ENCODE measurements at regions not wholly inside any gene's neighbourhood (a gene's known extent, or its start where the extent isn't known, plus 50 kb on each side); places are given as distances from the start of the nearest gene placed in this dataset.
"Not testable (repeated sequence)": the region's sequence is repeated elsewhere in the genome, so short reads cannot be mapped to it uniquely, and the experiment has no call there.

DNA sequence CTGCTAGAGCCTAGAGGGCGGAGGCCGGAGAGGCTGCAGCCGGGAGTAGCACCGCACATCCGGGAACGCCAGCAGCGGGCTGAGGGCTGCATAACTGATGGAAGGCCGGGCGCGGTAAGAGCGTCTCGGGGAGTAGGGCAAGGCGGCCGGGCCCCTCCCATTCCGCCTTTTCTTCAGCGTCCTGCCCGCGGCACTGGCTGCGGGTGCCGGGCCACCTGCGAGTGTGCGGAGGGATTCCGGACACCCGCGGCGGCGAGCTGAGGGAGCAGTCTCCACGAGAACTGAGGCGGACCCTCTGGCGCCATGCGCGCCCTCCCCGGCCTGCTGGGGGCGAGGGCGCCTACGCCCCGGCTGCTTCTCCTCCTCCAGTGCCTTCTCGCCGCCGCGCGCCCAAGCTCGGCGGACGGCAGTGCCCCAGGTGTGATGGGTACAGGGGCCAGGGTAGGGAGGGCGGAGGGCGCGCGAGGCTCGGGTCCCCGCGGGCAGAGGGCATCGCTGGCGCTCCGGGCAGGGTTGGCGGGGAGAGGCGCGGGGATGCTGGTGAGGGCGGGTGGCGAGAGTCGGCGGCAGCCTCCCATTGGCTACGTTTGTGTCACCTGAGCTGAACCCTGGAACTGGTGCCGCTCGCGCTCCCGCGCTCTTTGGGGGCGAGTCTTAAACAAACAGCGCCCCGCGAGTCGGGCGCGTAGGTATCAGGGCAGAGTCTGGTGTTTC is 334.4 kb downstream of the SRGAP2C start:
- Histone ChIP-seq H3K27ac (ENCODE audit: low read depth, low read length, poor library complexity, severe bottlenecking) (peak overlapping the region; percentile 73), H3K36me3 (ENCODE audit: insufficient read depth, low read length, poor library complexity, severe bottlenecking) (no peaks in the 10 kb centered on the region), H3K4me3 (ENCODE audit: low read depth, low read length, poor library complexity, severe bottlenecking) (peak overlapping the region; percentile 60), H3K27me3 (replicated peaks; ENCODE audit: insufficient read depth, low read depth, low read length, poor library complexity) (no peaks in the 10 kb centered on the region), H3K4me1 (ENCODE audit: insufficient read depth, low read length, poor library complexity, severe bottlenecking) (peaks cover 8% of the 10 kb centered on the region), H3K9me3 (ENCODE audit: low read depth, low read length, poor library complexity, severe bottlenecking) (no peaks in the 10 kb centered on the region)
- TF ChIP-seq, protein P1, sequence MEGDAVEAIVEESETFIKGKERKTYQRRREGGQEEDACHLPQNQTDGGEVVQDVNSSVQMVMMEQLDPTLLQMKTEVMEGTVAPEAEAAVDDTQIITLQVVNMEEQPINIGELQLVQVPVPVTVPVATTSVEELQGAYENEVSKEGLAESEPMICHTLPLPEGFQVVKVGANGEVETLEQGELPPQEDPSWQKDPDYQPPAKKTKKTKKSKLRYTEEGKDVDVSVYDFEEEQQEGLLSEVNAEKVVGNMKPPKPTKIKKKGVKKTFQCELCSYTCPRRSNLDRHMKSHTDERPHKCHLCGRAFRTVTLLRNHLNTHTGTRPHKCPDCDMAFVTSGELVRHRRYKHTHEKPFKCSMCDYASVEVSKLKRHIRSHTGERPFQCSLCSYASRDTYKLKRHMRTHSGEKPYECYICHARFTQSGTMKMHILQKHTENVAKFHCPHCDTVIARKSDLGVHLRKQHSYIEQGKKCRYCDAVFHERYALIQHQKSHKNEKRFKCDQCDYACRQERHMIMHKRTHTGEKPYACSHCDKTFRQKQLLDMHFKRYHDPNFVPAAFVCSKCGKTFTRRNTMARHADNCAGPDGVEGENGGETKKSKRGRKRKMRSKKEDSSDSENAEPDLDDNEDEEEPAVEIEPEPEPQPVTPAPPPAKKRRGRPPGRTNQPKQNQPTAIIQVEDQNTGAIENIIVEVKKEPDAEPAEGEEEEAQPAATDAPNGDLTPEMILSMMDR (conservative IDR thresholded peaks at IDR 0.05; ENCODE audit: low read depth, low read length), result 0 out of 2 replicates have a peak, but pooled peaks have one; percentile 9
- TF ChIP-seq EZH2 (IDR thresholded peaks at IDR 0.05; ENCODE audit: borderline replicate concordance, low read depth, low read length, poor library complexity, severe bottlenecking), result no peak
- intact Hi-C loops (cut with micrococcal nuclease; ENCODE audit: unreplicated experiment), result no loop called here
- ChIA-PET POLR2A (ENCODE audit: low non-redundant PET) (no interaction called here), CTCF (no interaction called here)
- no TSS peak for BruUV-seq (replicated peaks)
- peak; percentile 84 for DNase-seq (ENCODE audit: low spot score)

DNA sequence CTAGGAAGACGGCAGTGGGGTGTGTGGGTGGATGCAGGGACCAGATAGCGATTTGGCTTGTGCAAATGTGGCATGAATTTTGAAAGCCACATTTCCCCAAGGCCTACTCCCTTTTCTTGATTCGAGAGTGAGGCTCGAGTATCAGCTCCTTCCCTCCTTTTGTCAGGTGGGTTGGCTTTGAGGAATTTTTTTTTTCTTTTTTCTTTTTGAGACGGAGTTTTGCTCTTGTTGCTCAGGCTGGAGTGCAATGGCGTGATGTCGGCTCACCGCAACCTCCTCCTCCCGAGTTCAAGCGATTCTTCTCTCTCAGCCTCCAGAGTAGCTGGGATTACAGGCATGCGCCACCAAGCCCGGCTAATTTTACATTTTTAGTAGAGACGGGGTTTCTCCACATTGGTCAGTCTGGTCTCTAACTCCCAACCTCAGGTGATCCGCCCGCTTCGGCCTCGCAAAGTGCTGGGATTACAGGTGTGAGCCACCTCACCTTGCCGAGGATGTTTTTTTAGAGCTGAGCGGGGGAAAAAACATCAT is 335.0 kb downstream of the SRGAP2C start:
- H3K27ac ChIP-seq (ENCODE audit: low read depth, low read length, poor library complexity, severe bottlenecking), result peak overlapping the region; percentile 73
- H3K27me3 ChIP-seq (replicated peaks; ENCODE audit: insufficient read depth, low read depth, low read length, poor library complexity); H3K4me1 ChIP-seq (ENCODE audit: insufficient read depth, low read length, poor library complexity, severe bottlenecking); DNase-seq (ENCODE audit: low spot score); POLR2A ChIA-PET (ENCODE audit: low non-redundant PET); H3K36me3 ChIP-seq (ENCODE audit: insufficient read depth, low read length, poor library complexity, severe bottlenecking); intact Hi-C loops (cut with micrococcal nuclease; ENCODE audit: unreplicated experiment); CTCF ChIA-PET; H3K9me3 ChIP-seq (ENCODE audit: low read depth, low read length, poor library complexity, severe bottlenecking): not testable (repeated sequence)
- TSS peak; percentile 91 for BruUV-seq (replicated peaks)
- peak overlapping the region; percentile 60 for H3K4me3 ChIP-seq (ENCODE audit: low read depth, low read length, poor library complexity, severe bottlenecking)

DNA sequence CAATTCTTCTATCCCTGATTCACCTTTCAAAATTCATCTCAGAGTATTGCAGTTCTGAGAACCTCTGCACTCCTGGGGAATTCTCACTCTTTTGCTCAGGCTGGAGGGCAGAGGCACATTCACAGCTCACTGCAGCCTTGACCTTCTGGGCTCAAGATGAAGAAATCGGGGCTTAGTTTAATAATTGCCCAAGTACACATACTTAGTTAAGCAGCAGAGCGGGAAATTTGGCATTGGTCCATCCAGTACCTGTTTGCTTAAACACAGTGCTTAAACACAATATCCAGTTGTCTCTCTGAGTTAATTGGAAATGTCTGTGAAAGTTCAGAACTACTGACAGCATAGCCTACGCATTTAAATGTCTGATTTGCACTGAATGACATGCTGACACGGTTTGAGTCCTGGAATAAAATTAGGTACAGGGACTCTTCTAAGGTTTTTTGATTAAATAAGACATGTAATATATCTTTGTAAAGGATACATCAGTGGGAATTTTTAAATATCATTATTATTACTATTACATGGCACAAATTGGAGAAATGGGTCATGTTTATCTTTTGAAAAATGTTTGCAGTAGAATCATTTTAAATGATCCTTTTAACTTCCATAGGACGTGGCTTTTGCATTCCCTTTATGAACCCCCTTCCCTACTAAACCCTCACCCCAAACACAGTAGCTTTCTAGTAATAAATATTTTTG is 337.4 kb downstream of the SRGAP2C start:
- ChIA-PET CTCF (no interaction called here), POLR2A (ENCODE audit: low non-redundant PET) (no interaction called here)
- Histone ChIP-seq H3K4me1 (ENCODE audit: insufficient read depth, low read length, poor library complexity, severe bottlenecking) (peaks cover 5% of the 10 kb centered on the region), H3K27ac (ENCODE audit: low read depth, low read length, poor library complexity, severe bottlenecking) (no peak overlapping the region), H3K27me3 (replicated peaks; ENCODE audit: insufficient read depth, low read depth, low read length, poor library complexity) (no peaks in the 10 kb centered on the region), H3K4me3 (ENCODE audit: low read depth, low read length, poor library complexity, severe bottlenecking) (no peak overlapping the region), H3K36me3 (ENCODE audit: insufficient read depth, low read length, poor library complexity, severe bottlenecking) (no peaks in the 10 kb centered on the region), H3K9me3 (ENCODE audit: low read depth, low read length, poor library complexity, severe bottlenecking) (no peaks in the 10 kb centered on the region)
- BruUV-seq (replicated peaks), result no TSS peak
- intact Hi-C loops (cut with micrococcal nuclease; ENCODE audit: unreplicated experiment), result no loop called here
- DNase-seq (ENCODE audit: low spot score), result no peak
- TF ChIP-seq, protein P1 (conservative IDR thresholded peaks at IDR 0.05; ENCODE audit: low read depth, low read length), result no peak
- no peak for TF ChIP-seq EZH2 (IDR thresholded peaks at IDR 0.05; ENCODE audit: borderline replicate concordance, low read depth, low read length, poor library complexity, severe bottlenecking)

DNA sequence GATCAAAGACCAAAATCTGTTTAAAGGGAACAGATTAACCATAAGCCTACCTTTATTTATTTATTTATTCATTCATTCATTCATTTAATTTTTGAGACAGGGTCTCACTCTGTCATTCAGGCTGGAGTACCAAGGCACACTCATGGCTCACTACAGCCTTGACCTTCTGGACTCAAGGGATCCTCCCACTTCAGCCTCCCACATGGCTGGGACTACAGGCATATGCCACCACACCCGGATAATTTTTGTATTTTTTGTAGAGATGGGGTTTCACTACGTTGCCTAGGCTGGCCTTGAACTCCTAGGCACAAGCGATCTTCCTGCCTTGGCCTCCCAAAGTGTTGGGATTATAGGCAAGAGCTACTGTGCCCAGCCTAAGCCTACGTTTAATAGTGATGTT is 338.3 kb downstream of the SRGAP2C start:
- BruUV-seq (replicated peaks); intact Hi-C loops (cut with micrococcal nuclease; ENCODE audit: unreplicated experiment); H3K27ac ChIP-seq (ENCODE audit: low read depth, low read length, poor library complexity, severe bottlenecking); CTCF ChIA-PET; DNase-seq (ENCODE audit: low spot score); H3K4me3 ChIP-seq (ENCODE audit: low read depth, low read length, poor library complexity, severe bottlenecking); H3K9me3 ChIP-seq (ENCODE audit: low read depth, low read length, poor library complexity, severe bottlenecking); H3K4me1 ChIP-seq (ENCODE audit: insufficient read depth, low read length, poor library complexity, severe bottlenecking); H3K36me3 ChIP-seq (ENCODE audit: insufficient read depth, low read length, poor library complexity, severe bottlenecking); POLR2A ChIA-PET (ENCODE audit: low non-redundant PET); H3K27me3 ChIP-seq (replicated peaks; ENCODE audit: insufficient read depth, low read depth, low read length, poor library complexity): not testable (repeated sequence)
